Daoy (cell line): ENCODE measurements at regions not wholly inside any gene's neighbourhood (a gene's known extent, or its start where the extent isn't known, plus 50 kb on each side); places are given as distances from the start of the nearest gene placed in this dataset.

Experiments used
- DNase-seq: peaks from one replicate; pipeline ENCODE4 v3.0.0-alpha.2; 2015; ENCODE audit warnings: low read depth

GRCh38 chrX:17922303-17922702, 61.2 kb upstream of the RAI2 start:
- DNase-seq: peak; percentile 7

- DNase-seq: peak; percentile 9
Observed at GRCh38 chrX:17919896-17920446, 58.9 kb upstream of the RAI2 start.

GRCh38 chrX:17917945-17918577, 57.0 kb upstream of the RAI2 start:
- DNase-seq: no peak

GRCh38 chrX:17913801-17914200, 52.7 kb upstream of the RAI2 start:
- DNase-seq: no peak
